ENCODE measurements at regions not wholly inside any gene's neighbourhood (a gene's known extent, or its start where the extent isn't known, plus 50 kb on each side); places are given as distances from the start of the nearest gene placed in this dataset.

DNA sequence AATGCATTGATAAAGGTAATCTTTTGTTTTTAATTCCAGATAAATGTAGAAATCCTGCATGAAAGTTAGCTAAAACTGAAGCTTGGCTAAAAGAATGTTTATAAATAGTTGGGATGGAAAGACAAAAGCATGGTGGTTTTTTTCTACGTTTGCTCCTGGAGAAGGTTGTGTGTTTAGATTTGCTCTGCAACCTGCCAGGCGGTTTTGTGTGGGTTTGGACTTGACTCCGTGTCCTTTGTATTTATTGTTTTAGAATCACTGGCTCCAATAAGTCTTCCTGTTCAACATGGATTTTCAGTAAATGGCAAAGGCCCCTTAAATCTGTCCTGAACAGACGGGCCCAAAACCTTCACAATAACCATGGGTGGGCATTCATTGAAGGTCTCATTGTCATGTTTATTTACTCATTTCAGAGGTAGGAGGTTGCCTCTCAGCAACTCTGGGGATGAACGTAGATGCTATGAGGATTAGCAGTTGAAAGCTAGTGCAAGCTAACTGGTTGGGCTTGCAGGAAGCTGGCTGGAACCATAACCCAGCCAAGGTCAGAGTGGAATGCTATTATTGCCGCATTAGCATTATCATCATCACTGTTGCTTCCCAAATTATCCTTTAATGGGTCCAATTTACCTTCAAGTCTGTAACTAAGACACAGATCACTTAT lies 60.6 kb upstream of the ADAMTS9 start:
- DNase-seq (ENCODE audit: low spot score), result no peak

DNA sequence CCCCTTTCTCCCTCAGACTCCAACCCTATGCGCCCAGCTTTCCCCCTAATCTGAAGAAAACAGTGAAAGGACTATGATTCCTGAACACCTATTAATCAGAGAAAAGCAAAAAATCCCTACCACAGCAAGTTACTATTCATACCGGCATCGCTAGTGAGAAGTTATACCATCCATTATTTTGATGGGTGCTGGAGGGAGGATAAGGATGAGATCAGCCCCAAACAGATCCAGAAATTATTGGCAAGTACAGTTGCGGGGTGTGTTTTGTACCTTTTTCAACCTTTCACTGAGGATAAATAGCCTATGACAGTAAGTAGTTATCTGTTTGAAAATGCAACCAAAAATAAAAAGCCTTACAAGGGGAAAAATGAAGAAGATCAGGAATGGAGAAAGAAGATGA lies 59.9 kb upstream of the ADAMTS9 start:
- no peak for DNase-seq (ENCODE audit: low spot score)

DNA sequence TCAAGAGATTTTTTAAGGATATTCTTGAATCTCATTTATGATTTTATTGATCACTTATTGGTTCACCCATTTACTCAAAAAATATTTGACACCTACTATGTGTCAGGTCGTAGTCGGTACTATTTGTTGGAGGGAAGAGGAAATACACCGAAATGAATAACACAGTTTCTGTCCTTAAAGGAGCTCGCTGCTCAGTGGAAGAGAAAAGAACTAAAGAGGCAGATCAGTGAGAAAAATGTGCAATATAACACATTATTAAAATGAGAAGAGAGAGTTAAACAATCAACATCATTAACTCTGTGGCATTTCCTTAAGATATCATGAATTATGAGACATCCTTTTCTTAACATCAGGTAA lies 56.1 kb upstream of the ADAMTS9 start:
- no peak for DNase-seq (ENCODE audit: low spot score)

DNA sequence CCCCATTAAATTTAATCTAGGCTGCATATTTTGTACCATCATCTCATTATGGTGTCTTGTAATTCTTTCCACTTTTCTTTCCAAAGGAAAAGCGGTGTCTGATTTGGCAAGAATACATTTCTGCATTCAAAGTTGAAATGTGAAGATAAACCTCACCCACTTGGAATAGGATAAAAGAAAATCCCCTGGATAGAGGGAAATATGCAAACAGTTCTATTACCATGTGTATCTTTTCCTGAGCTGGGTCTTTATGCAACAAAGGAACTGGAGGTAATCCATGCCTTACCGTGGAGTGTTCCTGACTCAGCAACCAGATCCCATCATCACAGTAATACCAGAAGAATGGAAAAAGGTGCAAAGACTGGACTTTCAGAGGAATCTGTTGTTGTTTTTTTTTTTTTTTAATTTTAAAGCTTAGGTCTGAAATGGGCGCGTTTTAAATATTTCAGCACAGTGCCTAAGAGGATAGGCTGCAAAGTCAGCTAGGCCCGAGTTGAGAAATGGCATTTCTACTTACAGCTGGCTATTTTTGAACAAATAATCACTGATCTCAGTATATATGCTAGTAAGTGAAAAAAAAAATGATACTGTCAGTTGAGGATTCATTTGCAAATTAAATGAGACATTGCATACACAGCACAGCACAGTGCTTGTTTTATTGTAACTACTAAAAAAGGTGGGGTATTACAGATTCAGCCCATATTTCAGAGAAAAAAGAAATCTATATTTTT lies 55.5 kb upstream of the ADAMTS9 start:
- DNase-seq (ENCODE audit: low spot score), result no peak

DNA sequence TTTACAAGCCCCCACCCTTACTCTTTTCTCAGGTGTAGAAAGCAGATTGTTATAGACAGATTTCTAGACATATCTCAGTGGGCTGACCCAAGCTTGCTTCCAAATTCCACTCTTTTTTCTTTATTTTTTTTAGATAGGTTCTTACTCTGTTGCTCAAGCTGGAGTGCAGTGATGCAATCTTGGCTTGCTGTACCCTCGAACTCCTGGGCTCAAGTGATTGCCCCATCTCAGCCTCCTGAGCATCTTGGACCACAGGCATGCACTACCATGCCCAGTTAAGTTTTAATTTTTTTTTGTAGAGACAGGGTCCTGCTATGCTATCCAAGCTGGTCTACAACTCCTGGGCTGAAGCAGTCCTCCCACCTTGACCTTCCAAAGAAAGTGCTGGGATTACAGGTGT lies 53.5 kb upstream of the ADAMTS9 start:
- DNase-seq (ENCODE audit: low spot score), result no peak

DNA sequence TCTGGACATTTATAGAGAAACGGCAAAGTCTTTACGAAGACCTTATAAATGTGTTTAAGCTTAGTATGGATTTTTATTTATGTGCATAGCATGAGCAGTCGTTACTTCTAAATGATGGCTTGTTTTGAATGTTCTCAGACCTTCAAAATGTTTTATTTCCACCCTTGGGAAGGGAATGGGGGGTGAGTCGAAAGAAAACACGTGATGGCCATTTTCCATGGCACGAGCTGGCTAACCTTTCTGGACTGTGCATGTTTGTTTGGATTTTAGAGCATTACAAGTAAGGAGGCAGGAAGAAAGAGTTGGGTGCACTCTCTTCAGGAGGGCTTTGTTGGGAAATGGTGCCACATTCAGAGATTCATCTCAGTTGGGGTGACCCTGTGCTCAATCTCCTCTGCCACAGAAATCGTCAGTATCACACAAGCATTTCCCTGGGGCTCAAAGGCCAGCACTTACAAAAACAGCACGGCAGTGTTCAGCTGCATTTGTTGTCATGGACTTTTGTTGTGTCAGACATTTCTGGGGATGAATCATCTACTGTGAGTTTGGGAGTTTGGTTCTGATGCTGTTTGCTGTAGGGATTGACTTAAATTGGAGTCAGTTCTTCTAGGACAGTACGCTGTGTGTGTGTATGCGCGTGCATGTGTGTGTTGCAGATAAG lies 52.3 kb upstream of the ADAMTS9 start:
- DNase-seq (ENCODE audit: low spot score), result no peak
